ENCODE measurements at regions not wholly inside any gene's neighbourhood (a gene's known extent, or its start where the extent isn't known, plus 50 kb on each side); places are given as distances from the start of the nearest gene placed in this dataset.
"Not testable (repeated sequence)": the region's sequence is repeated elsewhere in the genome, so short reads cannot be mapped to it uniquely, and the experiment has no call there.

DNA sequence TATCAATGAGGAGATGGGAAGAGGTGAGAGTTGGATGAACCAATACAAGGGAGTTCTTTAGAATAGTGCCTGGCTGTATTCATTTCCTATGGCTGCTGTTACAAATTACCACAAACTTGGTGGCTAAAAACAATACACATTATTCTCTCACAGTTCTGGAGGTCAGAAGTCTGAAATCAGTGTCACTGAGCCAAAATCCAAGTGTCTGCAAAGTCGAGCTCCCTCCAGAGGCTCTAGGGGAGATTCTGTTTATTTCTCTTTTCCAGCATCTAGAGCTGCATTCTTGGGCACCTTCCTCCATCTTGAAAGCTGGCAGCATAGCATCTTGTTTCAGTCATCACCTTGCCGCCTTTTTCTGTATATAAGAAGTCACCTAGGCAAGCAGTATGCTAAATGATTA is 55.7 kb upstream of the TERB2 start:
- H3K4me3 Mint-ChIP-seq; POLR2A ChIA-PET; H3K27ac Mint-ChIP-seq; H3K27me3 Mint-ChIP-seq; DNase-seq; H3K36me3 Mint-ChIP-seq (ENCODE audit: low read depth); H3K9me3 Mint-ChIP-seq: not testable (repeated sequence)
- CTCF ChIA-PET, result interaction anchor here (1.3 kb wide), 1 partner anchor 13 kb away, joined by 3 read pairs; no protein-coding TSS in a partner anchor
- peaks cover 11% of the 10 kb centered on the region for H3K4me1 Mint-ChIP-seq

- H3K4me1 Mint-ChIP-seq; POLR2A ChIA-PET; H3K4me3 Mint-ChIP-seq; H3K27me3 Mint-ChIP-seq; CTCF ChIA-PET; H3K27ac Mint-ChIP-seq; H3K36me3 Mint-ChIP-seq (ENCODE audit: low read depth); H3K9me3 Mint-ChIP-seq; DNase-seq: not testable (repeated sequence)
Observed at GRCh38 chr15:44903281-44903680, 53.2 kb upstream of the TERB2 start.

DNA sequence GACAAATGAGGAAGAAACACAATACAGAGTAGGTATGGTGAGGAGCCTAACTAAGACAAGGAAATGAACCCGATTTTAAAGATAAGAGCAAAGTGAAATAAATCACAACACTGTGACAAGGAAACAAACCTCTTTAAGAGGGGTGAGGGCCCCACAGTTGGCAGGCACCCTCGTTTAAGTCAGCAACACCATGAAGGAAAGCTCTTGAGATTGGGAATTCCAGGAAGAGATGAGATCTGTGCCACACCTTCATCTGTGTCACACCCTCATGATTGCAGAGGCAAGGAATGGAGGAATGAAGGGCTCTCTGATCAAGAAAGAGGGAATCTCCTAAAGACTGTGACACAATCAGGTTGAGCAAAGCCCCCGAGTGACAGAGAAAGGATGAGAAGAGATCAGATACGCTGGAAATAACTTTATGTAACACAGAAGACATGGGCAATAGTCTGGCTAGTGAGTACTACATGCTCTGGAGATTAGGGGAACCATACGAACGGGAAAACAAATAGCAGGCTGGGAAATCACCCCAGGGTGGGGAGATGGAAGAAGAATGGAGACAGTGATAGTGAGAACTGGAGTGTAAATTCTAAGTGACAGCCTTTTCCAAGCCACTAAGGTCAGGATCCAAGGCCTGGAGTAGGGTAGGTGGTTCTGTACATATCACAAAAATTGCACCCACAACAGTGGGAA is 51.7 kb upstream of the TERB2 start:
- H3K36me3 Mint-ChIP-seq (ENCODE audit: low read depth); H3K27me3 Mint-ChIP-seq; CTCF ChIA-PET; H3K4me3 Mint-ChIP-seq; POLR2A ChIA-PET; H3K27ac Mint-ChIP-seq; H3K9me3 Mint-ChIP-seq; H3K4me1 Mint-ChIP-seq; DNase-seq: not testable (repeated sequence)

Data from activated CD4-positive, alpha-beta T cell treated with anti-CD3 and anti-CD28 coated beads, Interleukin-2, amount 10 ng/mL, durations not matched to agents 7 days and 5 days (primary cell).